Prostate gland (tissue), 2 donors: ENCODE measurements at regions not wholly inside any gene's neighbourhood (a gene's known extent, or its start where the extent isn't known, plus 50 kb on each side); places are given as distances from the start of the nearest gene placed in this dataset.

Experiments used
- DNase-seq: peaks from one replicate; pipeline ENCODE4 v3.0.0-alpha.2; 2019; ENCODE audit warnings: low spot score
- H3K27ac ChIP-seq, 2 donors: fragments of 200-600 bp; sonication (generic); 2 replicates each; pipeline ENCODE4 v1.5.1; 2017 to 2019
- H3K27me3 ChIP-seq: fragments of 200-600 bp; sonication (generic); replicated peaks from 2 replicates; pipeline ENCODE4 v1.5.1; 2019; ENCODE audit not compliant: insufficient read depth
- H3K36me3 ChIP-seq, 2 donors: fragments of 200-600 bp; sonication (generic); 1 replicate in 1 of 2; 2 replicates in 1 of 2; pipeline versions ENCODE4 v1.5.1 to v1.8.1; 2017 to 2019
- H3K4me1 ChIP-seq: fragments of 200-600 bp; sonication (generic); replicated peaks from 2 replicates; pipeline ENCODE4 v1.5.1; 2019
- H3K4me3 ChIP-seq, 2 donors: fragments of 200-600 bp; sonication (generic); 2 replicates each; pipeline ENCODE4 v1.5.1; 2017 to 2019
- H3K9me3 ChIP-seq: fragments of 200-600 bp; sonication (generic); 2 replicates; pipeline ENCODE4 v1.5.1; 2017
- CTCF ChIP-seq, 4 experiments: fragments of 200-600 bp in 2 of 4; fragments of 450-650 bp in 2 of 4; sonication (generic) in 2 of 4; IDR thresholded peaks; 1 replicate in 3 of 4; 2 replicates in 1 of 4; pipeline ENCODE4 v1.5.1; 2016 to 2019; ENCODE audit warnings: antibody characterized with exemption in 4 of 4, mild to moderate bottlenecking in 2 of 4, moderate library complexity in 2 of 4
- POLR2A ChIP-seq: fragments of 450-650 bp; IDR thresholded peaks from one replicate; pipeline ENCODE4 v1.6.1; 2016; ENCODE audit warnings: antibody characterized with exemption, mild to moderate bottlenecking
- POLR2AphosphoS5 ChIP-seq: sonication (generic); formaldehyde crosslinking; IDR thresholded peaks from one replicate; pipeline ENCODE4 v1.6.1; 2017; ENCODE audit warnings: antibody characterized with exemption
- WGBS: methylation state at CpG from one replicate; pipeline ENCODE4 v1.1.5; 2018; 5-methylcytosine and 5-hydroxymethylcytosine counted together
- intact Hi-C: fragments of 100-400 bp; cut with DNase I; formaldehyde crosslinking; loops from one replicate; pipeline ENCODE4 v1.14.2; 2022

- WGBS: 33% methylated on average over 3 of the region's 3 CpGs
- Histone ChIP-seq H3K27ac (no peak overlapping the region), H3K4me1 (no peaks in the 10 kb centered on the region), H3K9me3 (no peaks in the 10 kb centered on the region), H3K36me3 (no peaks in the 10 kb centered on the region), H3K4me3 (no peak overlapping the region), H3K27me3 (no peaks in the 10 kb centered on the region)
- TF ChIP-seq CTCF (IDR thresholded peaks at IDR 0.05): no peak
- TF ChIP-seq POLR2A: no peak
- intact Hi-C loops: no loop called here
- no peak for DNase-seq
Observed at GRCh38 chr17:52395308-52395707, 236.8 kb upstream of the CA10 start.

- no peak for DNase-seq
- Histone ChIP-seq H3K27me3 (no peaks in the 10 kb centered on the region), H3K9me3 (no peaks in the 10 kb centered on the region), H3K36me3 (no peaks in the 10 kb centered on the region), H3K4me1 (no peaks in the 10 kb centered on the region), H3K27ac (no peak overlapping the region), H3K4me3 (no peak overlapping the region)
- intact Hi-C loops: no loop called here
- WGBS: 95% methylated on average over 1 of the region's 1 CpG
- TF ChIP-seq CTCF (IDR thresholded peaks at IDR 0.05) (no peak), POLR2AphosphoS5 (no peak), POLR2A (no peak)
Observed at GRCh38 chr17:52390422-52390821, 231.9 kb upstream of the CA10 start.

GRCh38 chr17:52389632-52390031 lies 231.1 kb upstream of the CA10 start:
- H3K36me3 ChIP-seq: no peaks in the 10 kb centered on the region
- WGBS: 39% methylated on average over 4 of the region's 4 CpGs
- peak overlapping the region; percentile 4 to 13 for H3K4me3 ChIP-seq
- no peaks in the 10 kb centered on the region for H3K4me1 ChIP-seq
- H3K9me3 ChIP-seq: no peaks in the 10 kb centered on the region
- DNase-seq: no peak
- peak overlapping the region in 1 of 2 donors; percentile 10 for H3K27ac ChIP-seq
- H3K27me3 ChIP-seq: no peaks in the 10 kb centered on the region
- intact Hi-C loops: no loop called here
- TF ChIP-seq POLR2AphosphoS5 (no peak), POLR2A (no peak), CTCF (IDR thresholded peaks at IDR 0.05) (no peak)

- intact Hi-C loops: no loop called here
- no peak for DNase-seq
- TF ChIP-seq POLR2AphosphoS5 (no peak), CTCF (IDR thresholded peaks at IDR 0.05) (no peak), POLR2A (no peak)
- H3K27ac ChIP-seq: no peak overlapping the region
- no peaks in the 10 kb centered on the region for H3K9me3 ChIP-seq
- H3K36me3 ChIP-seq: no peaks in the 10 kb centered on the region
- 92% methylated on average over 1 of the region's 1 CpG for WGBS
- H3K4me1 ChIP-seq: no peaks in the 10 kb centered on the region
- no peak overlapping the region for H3K4me3 ChIP-seq
- no peaks in the 10 kb centered on the region for H3K27me3 ChIP-seq
Observed at GRCh38 chr17:52388941-52389340, 230.4 kb upstream of the CA10 start.

GRCh38 chr17:52384695-52385094 lies 226.2 kb upstream of the CA10 start:
- Histone ChIP-seq H3K9me3 (no peaks in the 10 kb centered on the region), H3K27me3 (no peaks in the 10 kb centered on the region), H3K4me1 (no peaks in the 10 kb centered on the region), H3K4me3 (no peak overlapping the region), H3K36me3 (no peaks in the 10 kb centered on the region), H3K27ac (no peak overlapping the region)
- DNase-seq: no peak
- intact Hi-C loops: no loop called here
- WGBS: 46% methylated on average over 5 of the region's 5 CpGs
- TF ChIP-seq CTCF (IDR thresholded peaks at IDR 0.05): no peak
- TF ChIP-seq POLR2A: no peak
- no peak for TF ChIP-seq POLR2AphosphoS5
